ENCODE measurements at regions not wholly inside any gene's neighbourhood (a gene's known extent, or its start where the extent isn't known, plus 50 kb on each side); places are given as distances from the start of the nearest gene placed in this dataset.

DNA sequence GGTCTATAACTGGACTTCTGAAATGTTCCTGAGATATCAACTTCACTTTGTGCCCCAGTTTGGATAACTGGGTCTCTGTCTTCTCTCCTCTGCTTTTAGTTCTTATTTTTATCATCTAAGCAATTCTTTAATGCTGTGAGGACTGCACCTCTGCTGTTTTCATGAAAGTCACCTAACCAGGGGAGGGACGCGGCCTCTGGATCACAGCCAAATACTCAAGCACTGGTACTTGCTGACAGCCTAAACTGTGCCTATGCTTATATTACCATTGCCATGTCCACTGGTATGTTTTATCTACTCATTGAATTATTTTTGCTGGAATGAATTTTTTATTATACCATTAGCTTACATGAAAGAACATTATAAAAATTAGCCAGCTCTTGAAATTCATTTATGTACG lies 674.0 kb downstream of the DMRTA1 start:
- TF ChIP-seq, protein P1, sequence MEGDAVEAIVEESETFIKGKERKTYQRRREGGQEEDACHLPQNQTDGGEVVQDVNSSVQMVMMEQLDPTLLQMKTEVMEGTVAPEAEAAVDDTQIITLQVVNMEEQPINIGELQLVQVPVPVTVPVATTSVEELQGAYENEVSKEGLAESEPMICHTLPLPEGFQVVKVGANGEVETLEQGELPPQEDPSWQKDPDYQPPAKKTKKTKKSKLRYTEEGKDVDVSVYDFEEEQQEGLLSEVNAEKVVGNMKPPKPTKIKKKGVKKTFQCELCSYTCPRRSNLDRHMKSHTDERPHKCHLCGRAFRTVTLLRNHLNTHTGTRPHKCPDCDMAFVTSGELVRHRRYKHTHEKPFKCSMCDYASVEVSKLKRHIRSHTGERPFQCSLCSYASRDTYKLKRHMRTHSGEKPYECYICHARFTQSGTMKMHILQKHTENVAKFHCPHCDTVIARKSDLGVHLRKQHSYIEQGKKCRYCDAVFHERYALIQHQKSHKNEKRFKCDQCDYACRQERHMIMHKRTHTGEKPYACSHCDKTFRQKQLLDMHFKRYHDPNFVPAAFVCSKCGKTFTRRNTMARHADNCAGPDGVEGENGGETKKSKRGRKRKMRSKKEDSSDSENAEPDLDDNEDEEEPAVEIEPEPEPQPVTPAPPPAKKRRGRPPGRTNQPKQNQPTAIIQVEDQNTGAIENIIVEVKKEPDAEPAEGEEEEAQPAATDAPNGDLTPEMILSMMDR (IDR thresholded peaks at IDR 0.05; ENCODE audit: low read depth, low read length): no peak
- DNase-seq (ENCODE audit: extremely low read depth, low read depth): no peak

DNA sequence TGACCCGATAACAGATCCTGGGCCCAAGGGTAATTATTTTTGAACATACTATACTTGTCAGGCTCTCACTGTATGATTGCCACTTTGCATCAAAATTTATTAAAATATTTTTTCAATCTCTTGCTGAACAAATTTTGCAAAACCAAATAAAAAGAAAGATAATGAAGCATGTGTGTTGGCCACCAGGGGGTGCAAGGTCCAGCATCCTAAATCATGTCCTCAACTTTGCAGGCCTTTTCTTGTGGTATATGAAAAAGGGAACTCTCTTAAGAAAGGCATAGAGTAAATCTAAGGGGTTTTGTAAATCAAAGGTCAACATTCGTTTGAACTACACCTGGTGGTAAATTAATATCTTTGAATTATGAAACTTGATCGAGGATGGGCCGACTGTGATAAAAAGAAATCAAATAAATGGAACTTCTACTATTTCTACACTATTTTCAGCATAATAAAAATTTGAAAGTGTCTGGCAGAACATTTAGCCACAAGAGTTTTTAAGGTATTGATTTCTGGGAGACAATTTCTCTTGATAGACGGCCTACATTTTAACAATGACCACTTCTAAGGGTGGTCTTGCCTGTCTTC lies 676.5 kb downstream of the DMRTA1 start:
- TF ChIP-seq, protein P1 (IDR thresholded peaks at IDR 0.05; ENCODE audit: low read depth, low read length): peak; percentile 51
- DNase-seq (ENCODE audit: extremely low read depth, low read depth): no peak

DNA sequence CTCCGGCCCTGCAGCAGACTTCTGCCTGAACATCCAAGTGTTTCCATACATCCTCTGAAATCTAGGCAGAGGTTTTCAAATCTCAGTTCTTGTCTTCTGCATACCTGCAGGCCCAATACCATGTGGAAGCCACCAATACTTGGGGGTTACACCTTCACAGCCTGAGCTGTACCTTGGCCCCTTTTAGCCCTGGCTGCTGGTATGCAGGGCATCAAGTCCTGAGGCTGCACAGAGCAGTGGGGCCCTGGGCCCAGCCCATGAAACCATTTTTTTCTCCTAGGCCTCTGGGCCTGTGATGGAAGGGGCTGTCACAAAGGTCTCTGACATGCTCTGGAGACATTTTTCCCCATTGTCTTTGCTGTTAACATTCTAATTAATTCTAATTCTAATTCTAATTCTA lies 680.6 kb downstream of the ELAVL2 start:
- TF ChIP-seq, protein P1 (IDR thresholded peaks at IDR 0.05; ENCODE audit: low read depth, low read length): no peak
- no peak for DNase-seq (ENCODE audit: extremely low read depth, low read depth)

DNA sequence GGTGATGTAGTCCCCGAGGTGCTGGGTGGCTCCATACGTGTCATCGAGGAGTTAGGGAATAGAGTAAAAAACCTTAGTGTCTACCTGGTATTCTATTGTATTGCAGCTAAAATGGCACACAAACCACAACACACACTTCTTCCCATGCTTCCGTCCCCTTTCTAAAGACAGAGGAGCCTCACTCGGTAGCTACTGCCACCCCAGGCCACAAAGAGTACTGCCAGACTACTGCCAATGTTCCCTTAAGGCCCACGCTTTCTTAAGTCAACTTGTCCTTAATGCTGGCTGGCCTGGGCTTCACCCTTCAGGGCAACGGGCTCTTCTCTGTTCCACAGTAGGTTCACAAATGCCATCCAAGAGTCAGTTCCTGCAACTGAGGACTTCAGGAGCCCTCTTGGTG lies 673.0 kb downstream of the ELAVL2 start:
- TF ChIP-seq, protein P1 (IDR thresholded peaks at IDR 0.05; ENCODE audit: low read depth, low read length): no peak
- no peak for DNase-seq (ENCODE audit: extremely low read depth, low read depth)

DNA sequence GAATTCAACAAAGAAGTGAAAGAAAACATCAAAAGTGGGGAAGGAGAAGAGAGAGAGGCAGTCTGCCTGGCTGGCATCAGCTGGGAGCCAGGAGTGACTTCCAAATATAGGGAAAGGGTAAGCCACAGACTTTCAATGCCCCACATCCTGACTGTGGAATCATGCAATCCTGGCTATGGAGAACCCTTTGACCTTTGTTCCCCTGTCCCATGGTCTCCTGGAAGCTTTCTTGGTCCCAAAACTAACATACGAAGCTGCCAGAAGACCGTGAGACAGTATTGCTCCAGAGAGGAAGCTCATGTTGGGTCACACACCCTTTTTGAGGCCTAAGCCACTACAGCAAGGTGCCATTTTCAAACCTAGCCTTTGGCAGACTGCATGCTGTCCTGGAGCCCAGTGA lies 665.5 kb downstream of the ELAVL2 start:
- TF ChIP-seq, protein P1 (IDR thresholded peaks at IDR 0.05; ENCODE audit: low read depth, low read length): no peak
- DNase-seq (ENCODE audit: extremely low read depth, low read depth): no peak

DNA sequence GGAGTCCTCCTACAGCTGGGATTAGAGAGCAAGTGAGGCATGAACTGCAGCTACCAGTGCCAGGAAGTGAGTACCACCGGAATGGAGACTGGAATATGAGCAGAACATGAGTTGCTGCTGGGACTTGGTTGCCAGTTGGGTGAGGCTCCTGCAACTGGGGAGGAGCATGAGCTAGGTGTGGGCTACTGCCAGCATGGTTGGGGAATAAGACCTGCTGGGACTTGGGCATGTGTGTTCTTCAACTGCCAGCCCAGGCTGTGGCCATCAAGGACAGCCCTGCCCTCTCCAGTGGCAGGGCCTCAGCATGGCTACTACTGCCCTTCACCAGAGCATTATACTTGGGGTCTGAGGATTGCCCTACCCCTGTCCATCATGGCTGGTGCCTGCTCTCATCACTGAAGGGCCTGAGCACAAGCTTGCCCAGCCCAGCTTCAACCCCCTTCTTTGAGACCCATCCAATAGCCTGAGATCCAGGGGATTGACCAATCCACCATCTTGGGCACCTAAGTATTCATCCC lies 665.0 kb downstream of the ELAVL2 start:
- no peak for DNase-seq (ENCODE audit: extremely low read depth, low read depth)
- TF ChIP-seq, protein P1 (IDR thresholded peaks at IDR 0.05; ENCODE audit: low read depth, low read length): no peak

DNA sequence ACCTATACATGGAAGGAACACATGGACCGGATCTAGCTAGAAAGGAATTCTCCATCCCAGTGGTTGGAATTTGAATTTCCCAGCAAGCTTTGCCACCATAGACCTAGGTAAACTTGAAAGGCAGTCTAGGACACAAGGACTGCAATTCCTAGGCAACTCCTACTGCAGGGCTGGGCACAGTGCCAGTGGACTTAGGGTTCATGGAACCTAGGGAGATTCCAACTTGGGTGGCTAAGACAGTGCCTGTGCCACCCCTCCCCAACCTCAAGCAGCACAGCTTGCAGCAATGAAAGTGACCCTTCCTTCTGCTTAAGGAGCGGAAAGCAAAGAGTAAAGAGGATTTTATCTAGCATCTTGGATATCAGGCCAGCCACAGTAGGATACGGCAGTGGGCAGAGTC lies 663.3 kb downstream of the ELAVL2 start:
- TF ChIP-seq, protein P1 (IDR thresholded peaks at IDR 0.05; ENCODE audit: low read depth, low read length): no peak
- no peak for DNase-seq (ENCODE audit: extremely low read depth, low read depth)
